K562 (cell line): ENCODE measurements at regions not wholly inside any gene's neighbourhood (a gene's known extent, or its start where the extent isn't known, plus 50 kb on each side); places are given as distances from the start of the nearest gene placed in this dataset.

ENCODE experiments used
- ATAC-seq: fragments of 200-7000 bp; cut with Tn5 transposase; 3 replicates; pipeline ENCODE4 v1.9.1; 2020; ENCODE audit warnings: moderate library complexity
- BruUV-seq: library from RNA; stranded (reverse); fragments of 400-500 nt; replicated peaks from 2 replicates; lab custom pipeline; 2021; lab: Mats Ljungman, UMichigan
- CTCF ChIA-PET: fragments of 300-600 bp; formaldehyde crosslinking; extraction: SDS; loops from one replicate; lab custom pipeline; 2021; ENCODE audit warnings: low intra/inter-chr PET ratio; lab: Yijun Ruan, JAX
- POLR2A ChIA-PET: fragments of 300-600, 350-650 bp; sonication (Branson Sonifier 250); formaldehyde crosslinking; extraction: SDS; loops from one replicate; lab custom pipeline; 2021; ENCODE audit warnings: antibody characterized with exemption, inconsistent platforms; lab: Yijun Ruan, JAX
- DNase-seq, 4 experiments: peaks; one replicate each; pipeline versions ENCODE4 v3.0.0 to v3.0.0-alpha.2; 2011 to 2018; ENCODE audit warnings: low spot score in 3 of 4, mixed read lengths in 3 of 4; ENCODE audit errors: extremely low read depth in 1 of 4
- FAIRE-seq: peaks from 2 replicates; lab custom pipeline; 2011; peaks lifted over from hg19 to GRCh38; lab: Jason Lieb, UNC
- H2AFZ ChIP-seq: 2 replicates; pipeline ENCODE4 v1.6.0; 2011; ENCODE audit warnings: low read depth, low read length, control low read depth, inconsistent platforms
- H3K27ac ChIP-seq: fragments of 200-600 bp; 3 replicates; pipeline ENCODE4 v1.8.0; 2011; ENCODE audit warnings: low read depth, mild to moderate bottlenecking, control low read depth, inconsistent platforms, low read length, moderate library complexity, mixed read lengths; ENCODE audit errors: extremely low read depth
- H3K27me3 ChIP-seq, 2 experiments: fragments of 300-600 bp in 1 of 2; 2 replicates in 1 of 2; 3 replicates in 1 of 2; pipeline versions ENCODE4 v1.6.0 to v1.8.0; 2011; ENCODE audit warnings: inconsistent platforms in 2 of 2, low read length in 2 of 2, mild to moderate bottlenecking in 1 of 2, mixed read lengths in 1 of 2, moderate library complexity in 1 of 2; ENCODE audit not compliant: control insufficient read depth in 2 of 2, insufficient read depth in 2 of 2
- H3K36me3 ChIP-seq: fragments of 300-600 bp; 3 replicates; pipeline ENCODE4 v1.8.0; 2011; ENCODE audit warnings: mild to moderate bottlenecking, low read length, inconsistent platforms; ENCODE audit not compliant: control insufficient read depth, insufficient read depth
- H3K4me1 ChIP-seq, 2 experiments: fragments of 200-600 bp in 1 of 2; replicated peaks in 1 of 2; 2 replicates in 1 of 2; 3 replicates in 1 of 2; pipeline versions ENCODE4 v1.5.1 to v1.8.0; 2011; ENCODE audit warnings: inconsistent platforms in 2 of 2, low read length in 2 of 2, mild to moderate bottlenecking in 1 of 2, mixed read lengths in 1 of 2, moderate library complexity in 1 of 2; ENCODE audit not compliant: control insufficient read depth in 2 of 2, insufficient read depth in 2 of 2
- H3K4me2 ChIP-seq: 2 replicates; pipeline ENCODE4 v1.6.1; 2011; ENCODE audit warnings: low read length, control low read depth, inconsistent platforms, mixed read lengths; ENCODE audit not compliant: insufficient read depth
- H3K4me3 ChIP-seq: fragments of 200-600 bp; sonication (generic), shearing (Covaris generic); 2 replicates; pipeline ENCODE4 v1.5.1; 2016; ENCODE audit warnings: control low read depth, inconsistent platforms
- H3K79me2 ChIP-seq: fragments of 200-600 bp; 3 replicates; pipeline ENCODE4 v1.8.0; 2011; ENCODE audit warnings: low read length, inconsistent platforms; ENCODE audit not compliant: control insufficient read depth, insufficient read depth
- H3K9ac ChIP-seq, 2 experiments: 2 replicates each; pipeline versions ENCODE4 v1.6.0 to v1.6.1; 2011; ENCODE audit warnings: low read depth in 2 of 2, low read length in 2 of 2, control low read depth in 1 of 2, inconsistent platforms in 1 of 2, mild to moderate bottlenecking in 1 of 2, mixed read lengths in 1 of 2; ENCODE audit not compliant: insufficient read depth in 1 of 2
- H3K9me1 ChIP-seq: one replicate; pipeline ENCODE4 v1.6.0; 2011; ENCODE audit warnings: inconsistent platforms, mild to moderate bottlenecking, low read length, moderate library complexity; ENCODE audit not compliant: control insufficient read depth, insufficient read depth
- H3K9me3 ChIP-seq: replicated peaks from 2 replicates; pipeline ENCODE4 v1.5.1; 2011; ENCODE audit warnings: low read depth, low read length, inconsistent platforms; ENCODE audit not compliant: control insufficient read depth, insufficient read depth
- H4K20me1 ChIP-seq: replicated peaks from 2 replicates; pipeline ENCODE4 v1.6.1; 2011; ENCODE audit warnings: low read length, inconsistent platforms, mixed read lengths; ENCODE audit not compliant: control insufficient read depth, insufficient read depth
- BCOR ChIP-seq: fragments of 450-650 bp; IDR thresholded peaks from 2 replicates; pipeline ENCODE4 v1.6.1; 2016
- CEBPB ChIP-seq: fragments of 450-650 bp; IDR thresholded peaks from 2 replicates; pipeline ENCODE4 v1.6.1; 2016; ENCODE audit warnings: missing genetic modification characterization, missing compliant biosample characterization
- FOXA3 ChIP-seq, 2 experiments: fragments of 450-650 bp in 1 of 2; sonication (generic) in 1 of 2; formaldehyde crosslinking; IDR thresholded peaks in 1 of 2; conservative IDR thresholded peaks in 1 of 2; 2 replicates each; pipeline versions ENCODE4 v1.4.0 to v1.8.0; 2020 to 2022; ENCODE audit warnings: mild to moderate bottlenecking in 2 of 2, missing genetic modification reagents in 1 of 2
- GATA2 ChIP-seq: sonication (generic); formaldehyde crosslinking; IDR thresholded peaks from 2 replicates; pipeline ENCODE4 v1.4.0; 2020; ENCODE audit warnings: mild to moderate bottlenecking, missing genetic modification reagents
- HMG20B ChIP-seq: fragments of 250-450 bp; sonication (Bioruptor Pico); IDR thresholded peaks from 2 replicates; pipeline ENCODE4 v1.5.0; 2021; ENCODE audit warnings: mild to moderate bottlenecking
- ZNF696 ChIP-seq: fragments of 250-450 bp; sonication (Bioruptor Pico); conservative IDR thresholded peaks from 2 replicates; pipeline ENCODE4 v1.4.0; 2020; ENCODE audit warnings: mild to moderate bottlenecking, moderate library complexity
- WGBS: fragments of 100-300 bp; shearing (Covaris generic); methylation state at CpG from one replicate; pipeline ENCODE4 v1.1.6; 2016; ENCODE audit warnings: low coverage, mixed read lengths; ENCODE audit not compliant: insufficient coverage; ENCODE audit errors: missing lambda C conversion rate; 5-methylcytosine and 5-hydroxymethylcytosine counted together
- in situ Hi-C: fragments of 300-500 bp; cut with MboI; formaldehyde crosslinking; loops from 4 replicates; pipeline ENCODE4 v1.15.0; 2018; ENCODE audit warnings: inconsistent platforms, mixed read lengths
- intact Hi-C: fragments of 100-400 bp; cut with micrococcal nuclease; formaldehyde crosslinking; loops from 2 replicates; pipeline ENCODE4 v1.14.2; 2022
- TF ChIP-seq, protein P1 (sequence below): IDR thresholded peaks from 2 replicates; pipeline ENCODE4 v1.6.1; 2011; ENCODE audit warnings: borderline replicate concordance, low read depth, mild to moderate bottlenecking, moderate library complexity, low read length; ENCODE audit not compliant: insufficient read depth, poor library complexity, severe bottlenecking
- TF ChIP-seq, protein P2 (sequence below): fragments of 250-450 bp; sonication (Bioruptor Pico); IDR thresholded peaks from 2 replicates; pipeline ENCODE4 v1.8.0; 2022; ENCODE audit warnings: inconsistent platforms
- TF ChIP-seq, protein P3 (sequence below): sonication (generic); formaldehyde crosslinking; IDR thresholded peaks from 2 replicates; pipeline ENCODE4 v1.8.0; 2023; ENCODE audit warnings: mild to moderate bottlenecking, missing genetic modification reagents

DNA sequence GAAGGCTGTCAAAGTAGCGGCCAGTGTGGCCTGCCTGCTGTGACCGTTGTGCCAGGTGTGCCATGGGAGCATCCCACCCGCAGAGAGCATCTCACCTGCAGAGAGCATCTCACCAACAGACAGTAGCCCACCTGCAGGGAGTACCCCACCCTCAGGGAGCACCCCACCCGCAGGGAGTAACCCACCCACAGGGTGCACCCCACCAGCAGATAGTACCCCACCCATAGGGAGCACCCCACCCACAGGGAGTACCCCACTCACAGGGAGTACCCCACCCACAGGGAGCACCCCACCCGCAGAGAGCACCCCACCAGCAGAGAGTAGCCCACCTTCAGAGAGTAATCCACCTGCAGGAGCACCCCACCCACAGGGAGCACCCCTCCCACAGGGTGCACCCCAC, 476.5 kb downstream of the TCERG1L start:
- TF ChIP-seq FOXA3 (CRISPR knock-in tag; conservative IDR thresholded peaks at IDR 0.05 in 1 of 2, IDR thresholded peaks at IDR 0.05 in 1 of 2) (no peak), GATA2 (CRISPR knock-in tag) (no peak), HMG20B (CRISPR knock-in tag) (no peak), ZNF696 (no peak), BCOR (no peak), CEBPB (tag) (no peak)
- TF ChIP-seq, protein P1, sequence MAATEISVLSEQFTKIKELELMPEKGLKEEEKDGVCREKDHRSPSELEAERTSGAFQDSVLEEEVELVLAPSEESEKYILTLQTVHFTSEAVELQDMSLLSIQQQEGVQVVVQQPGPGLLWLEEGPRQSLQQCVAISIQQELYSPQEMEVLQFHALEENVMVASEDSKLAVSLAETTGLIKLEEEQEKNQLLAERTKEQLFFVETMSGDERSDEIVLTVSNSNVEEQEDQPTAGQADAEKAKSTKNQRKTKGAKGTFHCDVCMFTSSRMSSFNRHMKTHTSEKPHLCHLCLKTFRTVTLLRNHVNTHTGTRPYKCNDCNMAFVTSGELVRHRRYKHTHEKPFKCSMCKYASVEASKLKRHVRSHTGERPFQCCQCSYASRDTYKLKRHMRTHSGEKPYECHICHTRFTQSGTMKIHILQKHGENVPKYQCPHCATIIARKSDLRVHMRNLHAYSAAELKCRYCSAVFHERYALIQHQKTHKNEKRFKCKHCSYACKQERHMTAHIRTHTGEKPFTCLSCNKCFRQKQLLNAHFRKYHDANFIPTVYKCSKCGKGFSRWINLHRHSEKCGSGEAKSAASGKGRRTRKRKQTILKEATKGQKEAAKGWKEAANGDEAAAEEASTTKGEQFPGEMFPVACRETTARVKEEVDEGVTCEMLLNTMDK: no peak
- TF ChIP-seq, protein P2, sequence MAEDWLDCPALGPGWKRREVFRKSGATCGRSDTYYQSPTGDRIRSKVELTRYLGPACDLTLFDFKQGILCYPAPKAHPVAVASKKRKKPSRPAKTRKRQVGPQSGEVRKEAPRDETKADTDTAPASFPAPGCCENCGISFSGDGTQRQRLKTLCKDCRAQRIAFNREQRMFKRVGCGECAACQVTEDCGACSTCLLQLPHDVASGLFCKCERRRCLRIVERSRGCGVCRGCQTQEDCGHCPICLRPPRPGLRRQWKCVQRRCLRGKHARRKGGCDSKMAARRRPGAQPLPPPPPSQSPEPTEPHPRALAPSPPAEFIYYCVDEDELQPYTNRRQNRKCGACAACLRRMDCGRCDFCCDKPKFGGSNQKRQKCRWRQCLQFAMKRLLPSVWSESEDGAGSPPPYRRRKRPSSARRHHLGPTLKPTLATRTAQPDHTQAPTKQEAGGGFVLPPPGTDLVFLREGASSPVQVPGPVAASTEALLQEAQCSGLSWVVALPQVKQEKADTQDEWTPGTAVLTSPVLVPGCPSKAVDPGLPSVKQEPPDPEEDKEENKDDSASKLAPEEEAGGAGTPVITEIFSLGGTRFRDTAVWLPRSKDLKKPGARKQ (CRISPR knock-in tag): no peak
- TF ChIP-seq, protein P3, sequence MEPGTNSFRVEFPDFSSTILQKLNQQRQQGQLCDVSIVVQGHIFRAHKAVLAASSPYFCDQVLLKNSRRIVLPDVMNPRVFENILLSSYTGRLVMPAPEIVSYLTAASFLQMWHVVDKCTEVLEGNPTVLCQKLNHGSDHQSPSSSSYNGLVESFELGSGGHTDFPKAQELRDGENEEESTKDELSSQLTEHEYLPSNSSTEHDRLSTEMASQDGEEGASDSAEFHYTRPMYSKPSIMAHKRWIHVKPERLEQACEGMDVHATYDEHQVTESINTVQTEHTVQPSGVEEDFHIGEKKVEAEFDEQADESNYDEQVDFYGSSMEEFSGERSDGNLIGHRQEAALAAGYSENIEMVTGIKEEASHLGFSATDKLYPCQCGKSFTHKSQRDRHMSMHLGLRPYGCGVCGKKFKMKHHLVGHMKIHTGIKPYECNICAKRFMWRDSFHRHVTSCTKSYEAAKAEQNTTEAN (CRISPR knock-in tag): no peak
- Histone ChIP-seq H3K4me1 (no peaks in the 10 kb centered on the region), H3K4me3 (no peak overlapping the region), H3K27ac (no peak overlapping the region), H3K9ac (no peak overlapping the region), H3K27me3 (no peaks in the 10 kb centered on the region), H3K9me1 (no peaks in the 10 kb centered on the region), H3K4me2 (no peak overlapping the region), H4K20me1 (no peaks in the 10 kb centered on the region), H3K9me3 (no peaks in the 10 kb centered on the region), H3K79me2 (no peaks in the 10 kb centered on the region), H2AFZ (no peak overlapping the region), H3K36me3 (no peaks in the 10 kb centered on the region)
- ATAC-seq: no peak
- ChIA-PET POLR2A (no interaction called here), CTCF (no interaction called here)
- FAIRE-seq: no peak
- in situ Hi-C loops: no loop called here
- DNase-seq: no peak
- intact Hi-C loops: no loop called here
- WGBS: 0% methylated on average over 1 of the region's 5 CpGs
- BruUV-seq: no TSS peak
